GM18873 (cell line): ENCODE measurements at regions not wholly inside any gene's neighbourhood (a gene's known extent, or its start where the extent isn't known, plus 50 kb on each side); places are given as distances from the start of the nearest gene placed in this dataset.
"Not testable (repeated sequence)": the region's sequence is repeated elsewhere in the genome, so short reads cannot be mapped to it uniquely, and the experiment has no call there.

Source experiments
- ATAC-seq: cut with Tn5 transposase; IDR thresholded peaks from one replicate; pipeline ENCODE4 v1.9.1; 2021; ENCODE audit warnings: mild to moderate bottlenecking, moderate library complexity, moderate number of reproducible peaks; ENCODE audit not compliant: unreplicated experiment, low FRiP score

- not testable (repeated sequence) for ATAC-seq
Measured at GRCh38 chr5:57631139-57631538, 148.5 kb upstream of the ACTBL2 start.

GRCh38 chr5:57627661-57628060 lies 145.1 kb upstream of the ACTBL2 start:
- no peak for ATAC-seq

- no peak for ATAC-seq
Measured at GRCh38 chr5:57626703-57627102, 144.1 kb upstream of the ACTBL2 start.

GRCh38 chr5:57621624-57622023 lies 139.0 kb upstream of the ACTBL2 start:
- no peak for ATAC-seq

- ATAC-seq, result no peak
Measured at GRCh38 chr5:57618767-57619381, 136.3 kb upstream of the ACTBL2 start.

GRCh38 chr5:57613741-57614140 lies 131.1 kb upstream of the ACTBL2 start:
- ATAC-seq, result no peak

GRCh38 chr5:57611177-57611576 lies 128.6 kb upstream of the ACTBL2 start:
- ATAC-seq, result no peak

- ATAC-seq, result no peak
Measured at GRCh38 chr5:57608542-57608941, 125.9 kb upstream of the ACTBL2 start.

GRCh38 chr5:57601996-57602395 lies 119.4 kb upstream of the ACTBL2 start:
- ATAC-seq, result no peak

- no peak for ATAC-seq
Measured at GRCh38 chr5:57600321-57600720, 117.7 kb upstream of the ACTBL2 start.

GRCh38 chr5:57598756-57599155 lies 116.1 kb upstream of the ACTBL2 start:
- ATAC-seq, result no peak

- ATAC-seq, result no peak
Measured at GRCh38 chr5:57598097-57598496, 115.5 kb upstream of the ACTBL2 start.

- ATAC-seq, result no peak
Measured at GRCh38 chr5:57595523-57595991, 112.9 kb upstream of the ACTBL2 start.

GRCh38 chr5:57594436-57594835 lies 111.8 kb upstream of the ACTBL2 start:
- ATAC-seq, result no peak

- no peak for ATAC-seq
Measured at GRCh38 chr5:57592236-57592635, 109.6 kb upstream of the ACTBL2 start.

- no peak for ATAC-seq
Measured at GRCh38 chr5:57586649-57587048, 104.0 kb upstream of the ACTBL2 start.

- ATAC-seq, result no peak
Measured at GRCh38 chr5:57582578-57583070, 100.0 kb upstream of the ACTBL2 start.

- ATAC-seq, result no peak
Measured at GRCh38 chr5:57581772-57582171, 99.2 kb upstream of the ACTBL2 start.

- no peak for ATAC-seq
Measured at GRCh38 chr5:57581222-57581621, 98.6 kb upstream of the ACTBL2 start.

- ATAC-seq, result no peak
Measured at GRCh38 chr5:57577432-57578175, 95.0 kb upstream of the ACTBL2 start.

- ATAC-seq, result no peak
Measured at GRCh38 chr5:57576317-57576716, 93.7 kb upstream of the ACTBL2 start.

GRCh38 chr5:57575839-57576238 lies 93.2 kb upstream of the ACTBL2 start:
- no peak for ATAC-seq
